ACC112 (cell line): ENCODE measurements at regions not wholly inside any gene's neighbourhood (a gene's known extent, or its start where the extent isn't known, plus 50 kb on each side); places are given as distances from the start of the nearest gene placed in this dataset.
A peak's percentile ranks its signal among the peaks of the same experiment; 100 is the strongest.

Experiments
- H2AFZ ChIP-seq: fragments of 200-600 bp; sonication (generic); one replicate; pipeline ENCODE4 v1.6.0; 2017; ENCODE audit warnings: antibody characterized with exemption, low read length; ENCODE audit not compliant: unreplicated experiment
- H3K27ac ChIP-seq: fragments of 200-600 bp; sonication (generic); 2 replicates; pipeline ENCODE4 v1.5.1; 2014; ENCODE audit warnings: low read depth, mild to moderate bottlenecking, antibody characterized with exemption, low read length, moderate library complexity
- H3K27me3 ChIP-seq: fragments of 200-600 bp; sonication (generic); 2 replicates; pipeline ENCODE4 v1.6.1; 2014; ENCODE audit warnings: mild to moderate bottlenecking, antibody characterized with exemption, low read length, moderate library complexity, mixed read lengths; ENCODE audit not compliant: insufficient read depth
- H3K36me3 ChIP-seq: fragments of 200-600 bp; sonication (generic); 2 replicates; pipeline ENCODE4 v1.6.1; 2016; ENCODE audit warnings: mild to moderate bottlenecking, antibody characterized with exemption, low read length, moderate library complexity, mixed read lengths; ENCODE audit not compliant: insufficient read depth
- H3K4me1 ChIP-seq: fragments of 200-600 bp; sonication (generic); one replicate; pipeline ENCODE4 v1.6.1; 2016; ENCODE audit warnings: low read length, mixed read lengths; ENCODE audit not compliant: insufficient read depth, unreplicated experiment, control insufficient read depth
- H3K4me3 ChIP-seq: fragments of 200-600 bp; sonication (generic); 2 replicates; pipeline ENCODE4 v1.5.1; 2014; ENCODE audit warnings: mild to moderate bottlenecking, low read depth, low read length
- H3K79me2 ChIP-seq: fragments of 200-600 bp; sonication (generic); one replicate; pipeline ENCODE4 v1.6.0; 2016; ENCODE audit warnings: low read length; ENCODE audit not compliant: control insufficient read depth, unreplicated experiment, insufficient read depth

GRCh38 chr16:86647561-86647960, 69.2 kb downstream of the FOXL1 start:
- Histone ChIP-seq H3K79me2 (no peaks in the 10 kb centered on the region), H3K4me3 (no peak overlapping the region), H3K27me3 (no peaks in the 10 kb centered on the region), H3K4me1 (no peaks in the 10 kb centered on the region), H3K27ac (no peak overlapping the region), H2AFZ (no peak overlapping the region), H3K36me3 (no peaks in the 10 kb centered on the region)

- H3K27ac ChIP-seq = no peak overlapping the region
- H2AFZ ChIP-seq = no peak overlapping the region
- no peak overlapping the region for H3K4me3 ChIP-seq
- no peaks in the 10 kb centered on the region for H3K27me3 ChIP-seq
- no peaks in the 10 kb centered on the region for H3K79me2 ChIP-seq
- H3K36me3 ChIP-seq = no peaks in the 10 kb centered on the region
- peaks cover 4% of the 10 kb centered on the region for H3K4me1 ChIP-seq
Observed at GRCh38 chr16:86649875-86650274, 71.5 kb downstream of the FOXL1 start.

DNA sequence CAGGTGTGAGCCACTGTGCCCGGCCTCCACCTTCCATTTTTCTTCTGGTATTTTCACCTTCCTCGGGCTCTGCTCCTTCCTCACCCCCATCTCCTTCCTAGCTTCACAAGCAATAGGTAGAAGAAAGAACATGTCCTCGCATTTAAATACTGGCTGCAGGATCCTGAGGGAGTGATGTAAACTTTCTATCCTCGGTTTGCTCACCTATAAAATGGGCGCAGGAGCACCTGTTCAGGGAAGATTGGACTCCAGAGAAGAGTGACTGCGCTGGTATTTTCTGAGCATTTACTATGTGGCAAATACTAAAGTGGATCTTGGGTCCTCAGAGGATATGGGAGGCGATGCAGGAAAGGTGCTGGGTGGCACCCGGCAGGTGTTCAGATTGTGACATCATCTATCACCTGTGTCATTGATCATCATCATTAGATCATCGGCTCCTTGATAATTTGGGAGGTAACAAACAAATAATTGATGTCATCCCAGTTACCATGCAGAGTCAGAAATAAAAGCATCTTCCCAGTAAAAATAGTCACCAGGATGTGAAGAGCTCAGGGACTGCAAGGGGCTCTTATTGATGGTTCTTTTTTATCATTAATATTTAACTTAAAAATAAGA, 72.8 kb downstream of the FOXL1 start:
- Histone ChIP-seq H3K27me3 (no peaks in the 10 kb centered on the region), H3K36me3 (no peaks in the 10 kb centered on the region), H3K4me1 (peaks cover 4% of the 10 kb centered on the region), H2AFZ (no peak overlapping the region), H3K4me3 (no peak overlapping the region), H3K79me2 (no peaks in the 10 kb centered on the region), H3K27ac (no peak overlapping the region)

- Histone ChIP-seq H2AFZ (no peak overlapping the region), H3K4me1 (peaks cover 4% of the 10 kb centered on the region), H3K36me3 (no peaks in the 10 kb centered on the region), H3K79me2 (no peaks in the 10 kb centered on the region), H3K27ac (no peak overlapping the region), H3K27me3 (no peaks in the 10 kb centered on the region), H3K4me3 (no peak overlapping the region)
Observed at GRCh38 chr16:86651823-86652222, 73.5 kb downstream of the FOXL1 start.

DNA sequence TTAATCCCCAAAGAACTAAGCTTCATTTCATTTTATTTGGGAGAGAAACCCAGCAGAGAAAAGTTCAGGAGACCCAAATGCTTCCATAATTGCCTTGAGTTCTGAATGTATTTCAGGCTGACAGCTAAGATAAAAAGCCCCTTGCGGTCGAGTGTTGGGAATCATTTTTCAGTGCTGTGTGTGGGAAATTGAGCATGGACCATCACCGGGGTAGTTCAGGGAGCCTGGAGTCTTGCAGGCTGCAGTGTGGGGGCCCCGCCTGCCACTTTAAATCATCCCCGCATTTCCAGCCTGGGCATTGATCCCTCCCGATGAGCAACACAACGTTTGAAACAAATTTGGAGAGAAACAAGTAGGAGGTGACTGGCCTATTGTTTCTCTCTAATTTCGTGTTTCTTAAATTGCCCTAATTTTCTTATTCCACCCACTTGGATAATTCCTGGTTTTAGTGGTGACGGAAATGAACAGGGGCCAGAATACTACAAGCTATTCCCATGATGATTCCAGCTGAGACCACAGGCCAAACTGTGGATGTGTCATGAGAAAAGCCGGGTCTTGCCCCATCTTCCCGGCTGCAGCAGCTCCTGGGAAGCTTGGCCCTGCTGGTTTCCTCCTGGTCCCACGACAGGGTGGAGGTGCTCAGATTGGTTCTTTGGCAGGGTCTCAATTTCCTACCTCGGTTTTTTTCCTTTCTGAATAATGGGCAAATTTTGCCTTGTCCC, 75.1 kb downstream of the FOXL1 start:
- Histone ChIP-seq H2AFZ (peak overlapping the region; percentile 28), H3K4me1 (peaks cover 4% of the 10 kb centered on the region), H3K27ac (peak overlapping the region; percentile 25), H3K36me3 (no peaks in the 10 kb centered on the region), H3K4me3 (no peak overlapping the region), H3K27me3 (no peaks in the 10 kb centered on the region), H3K79me2 (no peaks in the 10 kb centered on the region)

GRCh38 chr16:86657972-86658371, 79.6 kb downstream of the FOXL1 start:
- H2AFZ ChIP-seq = no peak overlapping the region
- no peak overlapping the region for H3K27ac ChIP-seq
- H3K36me3 ChIP-seq = no peaks in the 10 kb centered on the region
- no peaks in the 10 kb centered on the region for H3K27me3 ChIP-seq
- H3K79me2 ChIP-seq = no peaks in the 10 kb centered on the region
- H3K4me1 ChIP-seq = peaks cover 21% of the 10 kb centered on the region
- H3K4me3 ChIP-seq = no peak overlapping the region

- Histone ChIP-seq H3K36me3 (no peaks in the 10 kb centered on the region), H3K79me2 (no peaks in the 10 kb centered on the region), H3K27me3 (no peaks in the 10 kb centered on the region), H2AFZ (no peak overlapping the region), H3K4me3 (no peak overlapping the region), H3K4me1 (peaks cover 41% of the 10 kb centered on the region), H3K27ac (no peak overlapping the region)
Observed at GRCh38 chr16:86660623-86661022, 82.3 kb downstream of the FOXL1 start.

- Histone ChIP-seq H3K4me1 (peaks cover 50% of the 10 kb centered on the region), H3K27me3 (no peaks in the 10 kb centered on the region), H3K27ac (peak overlapping the region; percentile 97), H2AFZ (peak overlapping the region; percentile 69), H3K79me2 (no peaks in the 10 kb centered on the region), H3K36me3 (no peaks in the 10 kb centered on the region), H3K4me3 (no peak overlapping the region)
Observed at GRCh38 chr16:86661706-86662105, 83.4 kb downstream of the FOXL1 start.

DNA sequence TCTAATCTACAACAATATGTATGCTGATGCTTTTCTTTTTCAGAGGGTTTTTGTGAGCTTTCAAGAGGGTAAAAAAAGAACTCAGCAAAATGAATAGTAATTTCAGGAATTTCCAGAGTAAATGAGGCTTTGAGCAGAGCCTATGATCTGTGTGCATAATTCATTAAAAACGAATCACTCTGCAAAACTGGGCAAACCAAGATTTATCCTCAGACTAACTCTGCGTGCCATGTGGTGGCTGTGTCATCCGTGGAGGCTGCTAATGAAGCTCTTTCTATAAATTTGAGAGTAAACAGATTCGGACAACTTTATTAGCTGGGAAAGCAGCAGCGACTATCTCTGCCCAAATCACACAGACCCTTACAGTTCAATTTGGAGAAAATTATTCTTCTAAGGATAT, 83.8 kb downstream of the FOXL1 start:
- H3K4me1 ChIP-seq = peaks cover 55% of the 10 kb centered on the region
- peak overlapping the region; percentile 69 for H2AFZ ChIP-seq
- no peaks in the 10 kb centered on the region for H3K79me2 ChIP-seq
- H3K4me3 ChIP-seq = no peak overlapping the region
- H3K36me3 ChIP-seq = no peaks in the 10 kb centered on the region
- H3K27ac ChIP-seq = peak overlapping the region; percentile 97
- H3K27me3 ChIP-seq = no peaks in the 10 kb centered on the region

DNA sequence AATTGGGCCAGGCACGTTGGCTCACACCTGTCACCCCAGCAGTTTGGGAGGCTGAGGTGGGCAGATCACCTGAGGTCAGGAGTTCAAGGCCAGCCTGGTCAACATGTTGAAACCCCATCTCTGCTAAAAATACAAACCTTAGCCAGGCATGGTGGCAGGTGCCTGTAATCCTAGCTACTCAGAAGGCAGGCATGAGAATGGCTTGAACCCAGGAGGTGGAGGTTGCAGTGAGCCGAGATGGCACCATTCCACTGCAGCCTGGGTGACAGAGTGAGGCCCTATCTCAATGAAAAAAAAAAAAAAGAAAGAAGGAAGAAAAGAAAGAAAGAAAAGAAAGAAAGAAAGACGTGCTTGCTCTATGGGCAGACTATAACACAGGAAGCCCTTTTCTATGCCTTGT, 84.4 kb downstream of the FOXL1 start:
- no peaks in the 10 kb centered on the region for H3K36me3 ChIP-seq
- H3K79me2 ChIP-seq = no peaks in the 10 kb centered on the region
- H2AFZ ChIP-seq = no peak overlapping the region
- H3K4me3 ChIP-seq = no peak overlapping the region
- peaks cover 59% of the 10 kb centered on the region for H3K4me1 ChIP-seq
- H3K27ac ChIP-seq = peak overlapping the region; percentile 97
- no peaks in the 10 kb centered on the region for H3K27me3 ChIP-seq
